ENCODE measurements at regions not wholly inside any gene's neighbourhood (a gene's known extent, or its start where the extent isn't known, plus 50 kb on each side); places are given as distances from the start of the nearest gene placed in this dataset.

GRCh38 chr6:56771189-56771588 lies 128.5 kb upstream of the DST start:
- Mint-ChIP-seq H3K4me1 (ENCODE audit: low read depth) (no peaks in the 10 kb centered on the region), H3K36me3 (ENCODE audit: low read depth) (no peaks in the 10 kb centered on the region), H3K4me3 (no peak overlapping the region), H3K9me3 (no peaks in the 10 kb centered on the region), H3K27ac (no peak overlapping the region), H3K27me3 (no peaks in the 10 kb centered on the region)
- no peak for DNase-seq
- TF ChIP-seq CTCF (IDR thresholded peaks at IDR 0.05) = no peak
- Histone ChIP-seq H3K36me3 (ENCODE audit: insufficient read depth, low read length) (no peaks in the 10 kb centered on the region), H3K4me1 (ENCODE audit: insufficient read depth, low read length) (no peaks in the 10 kb centered on the region), H3K9me3 (ENCODE audit: control insufficient read depth in 1 of 2, insufficient read depth in 1 of 2, low read length in 2 of 2) (no peaks in the 10 kb centered on the region), H3K27ac (ENCODE audit: low read depth in 1 of 2, low read length in 2 of 2) (no peak overlapping the region), H3K27me3 (ENCODE audit: control insufficient read depth in 1 of 2, insufficient read depth in 2 of 2, low read length in 2 of 2) (no peaks in the 10 kb centered on the region), H3K4me3 (ENCODE audit: low read length) (no peak overlapping the region)
- no peak for ATAC-seq (ENCODE audit: poor library complexity)
- CTCF ChIA-PET = no interaction called here
- POLR2A ChIA-PET = no interaction called here
- intact Hi-C loops (cut with DNase I, micrococcal nuclease) = no loop called here

- Mint-ChIP-seq H3K27ac (no peak overlapping the region), H3K36me3 (ENCODE audit: low read depth) (no peaks in the 10 kb centered on the region), H3K27me3 (no peaks in the 10 kb centered on the region), H3K9me3 (no peaks in the 10 kb centered on the region), H3K4me3 (no peak overlapping the region), H3K4me1 (ENCODE audit: low read depth) (no peaks in the 10 kb centered on the region)
- no peaks in the 10 kb centered on the region for H3K9me3 ChIP-seq (ENCODE audit: control insufficient read depth in 1 of 2, insufficient read depth in 1 of 2, low read length in 2 of 2)
- no peaks in the 10 kb centered on the region for H3K4me1 ChIP-seq (ENCODE audit: insufficient read depth, low read length)
- ChIA-PET CTCF (no interaction called here), POLR2A (no interaction called here)
- ATAC-seq (ENCODE audit: poor library complexity) (no peak), DNase-seq (no peak)
- intact Hi-C loops (cut with DNase I, micrococcal nuclease) = no loop called here
- H3K4me3 ChIP-seq (ENCODE audit: low read length) = no peak overlapping the region
- no peak for TF ChIP-seq CTCF (IDR thresholded peaks at IDR 0.05)
- H3K27ac ChIP-seq (ENCODE audit: low read depth in 1 of 2, low read length in 2 of 2) = no peak overlapping the region
- H3K27me3 ChIP-seq (ENCODE audit: control insufficient read depth in 1 of 2, insufficient read depth in 2 of 2, low read length in 2 of 2) = no peaks in the 10 kb centered on the region
- no peaks in the 10 kb centered on the region for H3K36me3 ChIP-seq (ENCODE audit: insufficient read depth, low read length)
These were observed 127.4 kb upstream of the DST start for GRCh38 chr6:56770011-56770520.

- no peak for DNase-seq
- TF ChIP-seq CTCF (IDR thresholded peaks at IDR 0.05) = no peak
- ChIA-PET POLR2A (no interaction called here), CTCF (no interaction called here)
- intact Hi-C loops (cut with DNase I, micrococcal nuclease) = no loop called here
- Mint-ChIP-seq H3K4me3 (no peak overlapping the region), H3K27ac (no peak overlapping the region), H3K4me1 (ENCODE audit: low read depth) (no peaks in the 10 kb centered on the region), H3K9me3 (no peaks in the 10 kb centered on the region), H3K36me3 (ENCODE audit: low read depth) (no peaks in the 10 kb centered on the region), H3K27me3 (no peaks in the 10 kb centered on the region)
- H3K27me3 ChIP-seq (ENCODE audit: control insufficient read depth in 1 of 2, insufficient read depth in 2 of 2, low read length in 2 of 2) = no peaks in the 10 kb centered on the region
- no peaks in the 10 kb centered on the region for H3K4me1 ChIP-seq (ENCODE audit: insufficient read depth, low read length)
- no peak overlapping the region for H3K27ac ChIP-seq (ENCODE audit: low read depth in 1 of 2, low read length in 2 of 2)
- no peak overlapping the region for H3K4me3 ChIP-seq (ENCODE audit: low read length)
- no peak for ATAC-seq (ENCODE audit: poor library complexity)
- H3K9me3 ChIP-seq (ENCODE audit: control insufficient read depth in 1 of 2, insufficient read depth in 1 of 2, low read length in 2 of 2) = no peaks in the 10 kb centered on the region
- H3K36me3 ChIP-seq (ENCODE audit: insufficient read depth, low read length) = no peaks in the 10 kb centered on the region
These were observed 125.3 kb upstream of the DST start for GRCh38 chr6:56767892-56768531.
